C1 segment of cervical spinal cord (tissue), 14 donors: ENCODE measurements at regions not wholly inside any gene's neighbourhood (a gene's known extent, or its start where the extent isn't known, plus 50 kb on each side); places are given as distances from the start of the nearest gene placed in this dataset.

Source experiments
- DNase-seq, 14 donors: peaks; one replicate each; lab custom pipeline; 2025; lab: John Stamatoyannopoulos, UW

DNA sequence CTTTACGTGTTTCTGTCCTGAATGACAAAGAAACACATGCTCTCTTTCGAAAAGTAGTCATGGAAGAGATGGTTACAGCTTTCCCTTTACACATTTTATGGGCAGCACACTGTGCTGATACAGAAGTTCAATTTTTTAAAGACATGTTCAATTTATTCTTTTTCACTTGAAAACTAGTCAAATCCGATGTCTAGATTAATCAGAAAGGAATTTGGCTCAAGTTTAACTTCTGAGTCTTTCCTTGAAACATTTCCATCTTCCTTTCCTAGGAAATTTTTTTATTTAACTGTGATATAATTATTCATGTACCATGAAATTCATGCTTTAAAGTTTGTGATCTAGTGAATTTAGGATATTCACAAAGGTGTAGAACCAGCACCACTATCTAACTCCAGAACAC is 360.1 kb downstream of the TNS3 start:
- DNase-seq = no peak

DNA sequence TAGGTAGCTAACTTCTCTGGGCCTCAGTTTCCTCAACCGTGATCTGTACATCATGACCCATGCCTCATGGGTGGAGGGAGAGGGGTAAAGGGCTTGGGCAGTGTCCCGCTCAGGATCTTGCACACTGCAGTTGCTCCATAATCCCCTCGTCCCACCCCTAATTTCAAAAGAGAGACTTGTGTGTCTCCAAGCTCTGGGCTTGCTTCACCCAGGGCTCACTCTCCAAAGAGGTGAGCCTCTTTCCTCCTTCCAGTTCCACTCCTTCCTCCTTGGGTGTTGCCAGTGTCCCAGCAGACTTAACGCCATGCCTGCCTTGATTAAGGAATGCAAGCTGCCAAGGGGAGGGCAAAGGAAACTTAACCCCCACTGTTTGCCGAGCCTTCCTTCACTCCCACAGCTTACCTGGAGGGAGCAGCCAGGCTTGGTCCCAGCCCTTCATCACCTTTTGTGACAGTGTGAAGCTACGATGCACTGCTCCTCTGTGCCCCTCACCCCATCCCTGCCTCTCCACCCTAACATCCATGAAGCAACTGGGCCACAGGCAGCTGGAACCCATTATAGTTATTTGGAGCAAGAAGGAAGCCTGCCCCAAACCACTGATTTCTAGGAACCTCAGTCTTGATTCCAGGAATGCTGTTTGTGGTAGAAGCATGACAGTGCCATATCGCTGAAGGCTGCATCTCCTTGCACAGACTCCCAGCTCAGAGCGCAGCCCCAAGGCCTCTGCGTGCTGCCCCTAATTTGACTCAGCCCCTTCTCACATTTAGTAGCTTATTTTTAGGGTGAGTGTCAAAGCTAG is 363.3 kb downstream of the TNS3 start:
- no peak for DNase-seq

GRCh38 chr7:47217570-47218360 is 364.1 kb downstream of the TNS3 start:
- DNase-seq = no peak

DNA sequence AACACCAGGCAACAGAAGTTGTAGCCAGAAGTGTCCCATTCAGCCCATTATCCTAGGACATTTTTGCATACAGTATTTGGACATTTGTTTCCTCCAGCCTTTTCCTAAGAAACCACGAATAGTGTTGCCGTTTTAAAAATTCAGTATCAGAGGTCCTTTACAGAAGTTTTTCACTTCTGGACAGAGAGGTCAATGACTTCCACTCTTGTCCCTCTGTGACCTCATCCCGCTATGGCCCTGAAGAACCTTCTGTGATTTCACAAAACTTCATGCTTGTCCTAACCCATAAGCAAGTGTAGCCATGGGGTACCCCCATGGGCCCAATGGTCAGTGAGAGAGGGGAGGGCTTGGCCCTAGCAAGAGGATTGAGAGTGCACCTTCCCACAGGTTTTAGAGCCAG is 364.8 kb downstream of the TNS3 start:
- no peak for DNase-seq

DNA sequence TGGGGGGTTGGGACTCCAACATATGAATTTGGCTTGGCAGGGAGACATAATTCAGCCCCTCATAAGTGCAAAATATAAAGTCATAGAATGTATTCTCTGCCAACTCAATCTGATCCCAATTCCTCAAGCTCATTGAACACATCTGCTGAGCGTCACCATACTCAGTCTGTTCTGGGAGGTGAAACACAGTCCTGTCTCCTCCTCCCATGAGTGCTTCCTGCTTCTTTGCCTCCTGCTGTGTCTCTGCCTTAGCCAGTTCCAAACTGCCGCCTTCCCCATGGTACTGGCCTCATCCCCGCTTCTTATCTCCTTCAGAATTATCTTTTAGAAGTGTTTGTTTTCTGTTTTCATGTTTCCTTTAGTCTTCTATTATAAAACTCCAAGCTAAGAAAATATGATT is 365.5 kb downstream of the TNS3 start:
- no peak for DNase-seq

DNA sequence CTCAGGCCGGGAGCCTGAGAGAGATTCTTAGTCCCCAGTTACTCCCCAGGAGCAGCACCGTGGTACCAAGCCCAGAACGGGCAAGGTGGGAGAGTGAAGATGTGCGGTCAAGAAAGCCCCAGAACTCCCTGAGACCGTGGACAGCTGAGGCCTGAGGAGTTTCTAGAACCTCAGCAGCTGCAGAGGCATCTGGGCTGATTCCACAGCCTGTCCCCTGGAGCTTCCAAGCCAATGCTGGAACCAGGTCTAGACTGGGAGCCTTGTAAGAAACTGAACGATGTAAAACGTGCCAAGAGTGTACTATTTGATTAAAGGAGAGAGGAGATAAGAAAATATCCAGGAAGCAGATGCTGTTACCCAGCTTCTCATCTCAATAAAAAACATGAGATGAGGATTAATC is 366.3 kb downstream of the TNS3 start:
- no peak for DNase-seq

GRCh38 chr7:47215049-47215448 is 366.9 kb downstream of the TNS3 start:
- DNase-seq = no peak

- no peak for DNase-seq
Measured at GRCh38 chr7:47213276-47213675, 368.6 kb downstream of the TNS3 start.

DNA sequence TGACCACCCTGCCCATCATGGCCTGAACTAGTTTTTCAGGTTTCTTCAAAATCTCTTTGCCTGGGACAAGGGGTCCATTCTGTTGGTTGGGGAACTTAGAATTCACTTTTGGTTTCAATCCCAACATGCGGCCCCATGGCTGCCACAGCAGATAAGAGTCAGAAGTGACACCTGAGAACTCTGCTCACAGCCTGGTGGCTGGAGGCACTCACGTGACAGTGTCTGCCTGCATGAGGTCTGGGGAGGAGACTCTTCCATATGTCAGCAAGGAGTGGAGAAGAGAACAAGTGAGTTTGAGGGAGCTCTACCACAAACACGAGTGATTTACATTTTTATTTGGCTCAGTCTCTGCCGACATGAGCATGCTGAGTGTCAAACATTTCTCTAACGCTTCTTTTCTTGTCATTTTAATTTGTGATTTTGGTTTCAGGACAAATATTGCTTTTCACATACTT is 370.4 kb downstream of the TNS3 start:
- no peak for DNase-seq

GRCh38 chr7:47210281-47210854 is 371.5 kb downstream of the TNS3 start:
- DNase-seq = no peak

DNA sequence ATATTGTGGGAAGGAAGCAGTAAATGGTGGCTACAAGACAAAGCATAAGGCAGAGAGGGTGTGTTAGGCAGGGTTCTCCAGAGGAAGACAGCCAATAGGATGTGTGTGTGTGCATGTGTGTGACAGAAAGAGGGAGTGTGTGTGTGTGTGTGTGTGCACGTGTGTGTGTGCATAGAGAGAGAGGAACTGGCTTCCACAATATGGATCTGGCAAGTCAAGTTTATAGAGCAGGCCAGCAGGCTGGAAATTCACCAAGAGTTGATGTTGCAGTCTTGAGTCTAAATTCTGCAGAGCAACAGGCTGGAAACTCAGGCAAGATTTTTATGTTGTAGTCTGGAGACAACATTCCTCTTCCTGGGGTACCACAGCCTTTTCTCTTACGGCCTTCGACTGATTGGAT is 374.0 kb downstream of the TNS3 start:
- no peak for DNase-seq

DNA sequence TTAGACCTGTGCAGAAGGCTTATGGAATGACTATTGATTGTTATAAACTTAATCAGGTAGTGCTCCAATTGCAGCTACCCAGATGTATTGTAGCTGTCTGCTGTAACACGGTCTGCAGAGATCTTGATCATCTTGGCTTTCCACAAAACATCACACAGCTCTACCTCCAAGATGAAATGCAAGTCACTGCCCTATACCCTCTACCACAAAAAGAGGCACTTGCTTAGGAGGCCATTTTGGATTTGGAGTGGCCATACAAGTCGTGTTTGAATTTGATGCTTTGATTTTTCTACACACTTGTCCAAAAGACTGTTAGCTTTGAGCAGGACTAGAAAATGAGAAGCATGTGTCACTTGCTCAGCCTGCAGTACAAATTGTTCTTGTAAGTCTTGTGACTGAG is 377.2 kb downstream of the TNS3 start:
- no peak for DNase-seq

GRCh38 chr7:47202146-47202783 is 379.6 kb downstream of the TNS3 start:
- no peak for DNase-seq

DNA sequence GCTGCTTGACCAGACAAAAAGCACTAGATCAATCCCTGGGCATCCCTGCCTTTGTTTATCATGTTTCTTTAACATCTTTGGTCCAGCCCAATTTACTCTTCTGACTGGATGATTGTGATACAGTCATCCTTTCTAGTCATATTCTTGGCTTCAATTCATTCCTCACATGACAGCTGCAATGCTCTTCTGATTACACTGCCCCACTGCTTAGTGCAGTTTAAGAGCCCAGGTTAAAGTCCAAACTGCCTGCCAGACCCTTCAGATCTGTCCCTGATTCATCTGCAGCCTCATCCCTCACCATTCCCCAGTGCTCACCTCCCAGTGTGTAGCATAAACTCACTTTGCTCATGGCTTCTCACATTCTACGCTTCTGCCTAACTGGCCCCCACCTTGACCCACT is 383.8 kb downstream of the TNS3 start:
- DNase-seq = no peak

- DNase-seq = no peak
Measured at GRCh38 chr7:47197486-47197885, 384.4 kb downstream of the TNS3 start.

- DNase-seq = no peak
Measured at GRCh38 chr7:47196737-47197136, 385.2 kb downstream of the TNS3 start.

- DNase-seq = no peak
Measured at GRCh38 chr7:47196106-47196645, 385.7 kb downstream of the TNS3 start.

- DNase-seq = no peak
Measured at GRCh38 chr7:47195641-47196040, 386.3 kb downstream of the TNS3 start.

- no peak for DNase-seq
Measured at GRCh38 chr7:47194516-47195057, 387.3 kb downstream of the TNS3 start.

GRCh38 chr7:47192978-47193377 is 388.9 kb downstream of the TNS3 start:
- no peak for DNase-seq

DNA sequence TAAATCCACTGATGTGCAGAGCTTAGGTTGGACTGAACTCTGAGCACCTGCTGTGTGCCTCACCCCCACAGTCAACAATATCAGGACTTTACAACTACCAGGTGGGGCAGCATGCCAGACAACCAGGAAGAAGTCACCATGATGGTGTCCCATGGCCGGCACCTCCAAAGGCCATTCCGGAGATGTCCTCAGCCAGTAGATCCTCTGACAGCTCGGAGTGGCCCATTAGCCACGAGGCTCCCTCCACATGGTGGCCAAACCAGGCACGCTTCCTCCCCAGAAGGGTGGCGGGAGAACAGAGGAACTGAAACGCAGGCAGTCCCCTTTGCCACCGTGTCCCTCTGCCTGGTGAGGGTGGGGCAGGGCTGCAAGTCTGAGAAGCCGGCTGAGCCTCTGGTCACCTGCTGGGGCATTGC is 390.0 kb downstream of the TNS3 start:
- peak in 2 of 14 donors; percentile 11 to 32 for DNase-seq

- no peak for DNase-seq
Measured at GRCh38 chr7:47191316-47191715, 390.6 kb downstream of the TNS3 start.
